ENCODE measurements at regions not wholly inside any gene's neighbourhood (a gene's known extent, or its start where the extent isn't known, plus 50 kb on each side); places are given as distances from the start of the nearest gene placed in this dataset.

GRCh38 chr6:156126535-156126934, 650.6 kb upstream of the ARID1B start:
- Histone ChIP-seq H3K9ac (ENCODE audit: low read length) (no peak overlapping the region), H3K4me1 (ENCODE audit: low read length) (no peaks in the 10 kb centered on the region), H3K36me3 (replicated peaks; ENCODE audit: low read depth, low read length) (no peaks in the 10 kb centered on the region), H3K4me3 (ENCODE audit: low read length) (no peak overlapping the region), H3K27ac (ENCODE audit: low read length) (no peak overlapping the region), H4K20me1 (ENCODE audit: insufficient read depth, low read length) (no peaks in the 10 kb centered on the region), H3K79me2 (ENCODE audit: low read length) (no peaks in the 10 kb centered on the region), H3K4me2 (ENCODE audit: low read length) (no peak overlapping the region), H3K27me3 (ENCODE audit: low read depth, low read length) (no peaks in the 10 kb centered on the region), H2AFZ (ENCODE audit: low read depth, low read length) (no peak overlapping the region), H3K9me3 (ENCODE audit: insufficient read depth, low read length) (no peaks in the 10 kb centered on the region)
- TF ChIP-seq EZH2phosphoT487 (IDR thresholded peaks at IDR 0.05; ENCODE audit: low read depth), result no peak
- TF ChIP-seq CTCF (IDR thresholded peaks at IDR 0.05; ENCODE audit: low read depth, low read length), result no peak

- Histone ChIP-seq H3K36me3 (replicated peaks; ENCODE audit: low read depth, low read length) (no peaks in the 10 kb centered on the region), H3K4me1 (ENCODE audit: low read length) (no peaks in the 10 kb centered on the region), H3K4me2 (ENCODE audit: low read length) (no peak overlapping the region), H4K20me1 (ENCODE audit: insufficient read depth, low read length) (no peaks in the 10 kb centered on the region), H3K27me3 (ENCODE audit: low read depth, low read length) (no peaks in the 10 kb centered on the region), H3K27ac (ENCODE audit: low read length) (no peak overlapping the region), H2AFZ (ENCODE audit: low read depth, low read length) (no peak overlapping the region), H3K79me2 (ENCODE audit: low read length) (no peaks in the 10 kb centered on the region), H3K4me3 (ENCODE audit: low read length) (no peak overlapping the region), H3K9me3 (ENCODE audit: insufficient read depth, low read length) (no peaks in the 10 kb centered on the region), H3K9ac (ENCODE audit: low read length) (no peak overlapping the region)
- no peak for TF ChIP-seq EZH2phosphoT487 (IDR thresholded peaks at IDR 0.05; ENCODE audit: low read depth)
Measured at GRCh38 chr6:156125844-156126243, 651.3 kb upstream of the ARID1B start.

GRCh38 chr6:156123731-156124130, 653.4 kb upstream of the ARID1B start:
- H3K4me1 ChIP-seq (ENCODE audit: low read length), result no peaks in the 10 kb centered on the region
- no peaks in the 10 kb centered on the region for H3K9me3 ChIP-seq (ENCODE audit: insufficient read depth, low read length)
- TF ChIP-seq EZH2phosphoT487 (IDR thresholded peaks at IDR 0.05; ENCODE audit: low read depth) (no peak), CTCF (IDR thresholded peaks at IDR 0.05; ENCODE audit: low read depth, low read length) (no peak)
- H3K27ac ChIP-seq (ENCODE audit: low read length), result no peak overlapping the region
- H3K79me2 ChIP-seq (ENCODE audit: low read length), result no peaks in the 10 kb centered on the region
- H3K9ac ChIP-seq (ENCODE audit: low read length), result no peak overlapping the region
- H2AFZ ChIP-seq (ENCODE audit: low read depth, low read length), result no peak overlapping the region
- no peaks in the 10 kb centered on the region for H4K20me1 ChIP-seq (ENCODE audit: insufficient read depth, low read length)
- no peak overlapping the region for H3K4me2 ChIP-seq (ENCODE audit: low read length)
- H3K27me3 ChIP-seq (ENCODE audit: low read depth, low read length), result no peaks in the 10 kb centered on the region
- H3K36me3 ChIP-seq (replicated peaks; ENCODE audit: low read depth, low read length), result no peaks in the 10 kb centered on the region
- no peak overlapping the region for H3K4me3 ChIP-seq (ENCODE audit: low read length)

GRCh38 chr6:156121973-156122372, 655.2 kb upstream of the ARID1B start:
- Histone ChIP-seq H4K20me1 (ENCODE audit: insufficient read depth, low read length) (no peaks in the 10 kb centered on the region), H3K4me2 (ENCODE audit: low read length) (no peak overlapping the region), H2AFZ (ENCODE audit: low read depth, low read length) (no peak overlapping the region), H3K27ac (ENCODE audit: low read length) (no peak overlapping the region), H3K27me3 (ENCODE audit: low read depth, low read length) (no peaks in the 10 kb centered on the region), H3K79me2 (ENCODE audit: low read length) (no peaks in the 10 kb centered on the region), H3K4me1 (ENCODE audit: low read length) (no peaks in the 10 kb centered on the region), H3K9ac (ENCODE audit: low read length) (no peak overlapping the region), H3K4me3 (ENCODE audit: low read length) (no peak overlapping the region), H3K9me3 (ENCODE audit: insufficient read depth, low read length) (no peaks in the 10 kb centered on the region), H3K36me3 (replicated peaks; ENCODE audit: low read depth, low read length) (no peaks in the 10 kb centered on the region)
- TF ChIP-seq CTCF (IDR thresholded peaks at IDR 0.05; ENCODE audit: low read depth, low read length) (no peak), EZH2phosphoT487 (IDR thresholded peaks at IDR 0.05; ENCODE audit: low read depth) (no peak)

- no peak overlapping the region for H3K9ac ChIP-seq (ENCODE audit: low read length)
- no peaks in the 10 kb centered on the region for H3K36me3 ChIP-seq (replicated peaks; ENCODE audit: low read depth, low read length)
- no peaks in the 10 kb centered on the region for H3K79me2 ChIP-seq (ENCODE audit: low read length)
- H3K27ac ChIP-seq (ENCODE audit: low read length), result no peak overlapping the region
- H3K4me2 ChIP-seq (ENCODE audit: low read length), result no peak overlapping the region
- no peaks in the 10 kb centered on the region for H3K4me1 ChIP-seq (ENCODE audit: low read length)
- H3K4me3 ChIP-seq (ENCODE audit: low read length), result no peak overlapping the region
- H4K20me1 ChIP-seq (ENCODE audit: insufficient read depth, low read length), result no peaks in the 10 kb centered on the region
- H2AFZ ChIP-seq (ENCODE audit: low read depth, low read length), result no peak overlapping the region
- TF ChIP-seq EZH2phosphoT487 (IDR thresholded peaks at IDR 0.05; ENCODE audit: low read depth), result no peak
- TF ChIP-seq CTCF (IDR thresholded peaks at IDR 0.05; ENCODE audit: low read depth, low read length), result no peak
- no peaks in the 10 kb centered on the region for H3K9me3 ChIP-seq (ENCODE audit: insufficient read depth, low read length)
- no peaks in the 10 kb centered on the region for H3K27me3 ChIP-seq (ENCODE audit: low read depth, low read length)
Measured at GRCh38 chr6:156114541-156114940, 658.9 kb upstream of the NOX3 start.
